ENCODE measurements at regions not wholly inside any gene's neighbourhood (a gene's known extent, or its start where the extent isn't known, plus 50 kb on each side); places are given as distances from the start of the nearest gene placed in this dataset.
A peak's percentile ranks its signal among the peaks of the same experiment; 100 is the strongest.

- intact Hi-C loops (cut with micrococcal nuclease), result no loop called here
- H3K27ac Mint-ChIP-seq, result no peak overlapping the region
- no peaks in the 10 kb centered on the region for H3K9me3 Mint-ChIP-seq
- H3K27me3 Mint-ChIP-seq (ENCODE audit: low read depth), result peaks cover 61% of the 10 kb centered on the region
- no peak for DNase-seq (ENCODE audit: low spot score)
- no peak overlapping the region for H3K4me3 Mint-ChIP-seq (ENCODE audit: low read depth)
- H3K4me1 Mint-ChIP-seq (ENCODE audit: low read depth), result peaks cover 6% of the 10 kb centered on the region
- no peaks in the 10 kb centered on the region for H3K36me3 Mint-ChIP-seq (ENCODE audit: low read depth)
These were observed 143.9 kb upstream of the UMPS start for GRCh38 chr3:124586126-124587052.

- Mint-ChIP-seq H3K9me3 (no peaks in the 10 kb centered on the region), H3K4me1 (ENCODE audit: low read depth) (peaks cover 6% of the 10 kb centered on the region), H3K36me3 (ENCODE audit: low read depth) (no peaks in the 10 kb centered on the region), H3K4me3 (ENCODE audit: low read depth) (no peak overlapping the region), H3K27me3 (ENCODE audit: low read depth) (peaks cover 57% of the 10 kb centered on the region), H3K27ac (no peak overlapping the region)
- intact Hi-C loops (cut with micrococcal nuclease), result no loop called here
- no peak for DNase-seq (ENCODE audit: low spot score)
These were observed 143.2 kb upstream of the UMPS start for GRCh38 chr3:124587053-124587408.

DNA sequence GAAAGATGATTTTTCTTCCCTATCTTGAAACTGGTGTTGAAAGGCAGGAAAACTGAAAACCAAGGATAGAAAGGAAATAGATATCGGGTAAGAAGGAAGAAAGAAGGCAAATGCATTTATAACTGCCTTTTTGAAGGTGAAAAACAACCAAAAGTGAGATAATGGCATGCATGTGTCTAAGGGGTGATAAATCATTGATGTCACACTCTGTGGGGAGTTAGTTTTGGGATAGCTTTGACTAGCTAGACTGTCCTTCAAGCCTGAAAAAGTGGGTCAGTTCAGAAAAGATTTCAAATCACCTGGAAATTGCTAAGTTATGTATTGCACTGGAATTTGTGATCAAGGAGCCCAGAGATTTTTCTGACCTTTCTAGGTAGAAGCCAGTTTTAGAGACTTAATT is 142.2 kb upstream of the UMPS start:
- peaks cover 53% of the 10 kb centered on the region for H3K27me3 Mint-ChIP-seq (ENCODE audit: low read depth)
- H3K4me3 Mint-ChIP-seq (ENCODE audit: low read depth), result no peak overlapping the region
- H3K9me3 Mint-ChIP-seq, result no peaks in the 10 kb centered on the region
- H3K36me3 Mint-ChIP-seq (ENCODE audit: low read depth), result no peaks in the 10 kb centered on the region
- intact Hi-C loops (cut with micrococcal nuclease), result no loop called here
- no peak overlapping the region for H3K27ac Mint-ChIP-seq
- DNase-seq (ENCODE audit: low spot score), result no peak
- H3K4me1 Mint-ChIP-seq (ENCODE audit: low read depth), result peaks cover 14% of the 10 kb centered on the region

DNA sequence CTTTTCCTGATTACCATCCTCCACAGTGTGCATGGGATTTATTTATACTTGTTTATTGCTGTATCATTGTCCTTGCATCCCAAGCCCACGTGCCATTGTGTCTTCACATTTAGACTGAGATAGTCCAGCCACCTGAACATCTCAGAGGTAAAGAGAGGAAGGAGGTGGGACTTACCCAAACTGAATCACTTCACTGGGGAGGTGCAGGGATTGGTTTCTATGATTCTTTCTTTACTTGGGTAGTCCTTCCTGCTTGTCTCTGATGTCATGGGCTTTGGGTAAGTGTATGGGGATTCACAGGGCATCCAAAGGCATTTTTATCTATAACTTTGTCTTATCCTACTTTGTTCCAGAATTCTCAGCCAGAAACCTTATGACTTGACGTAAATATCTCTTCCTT is 141.5 kb upstream of the UMPS start:
- Mint-ChIP-seq H3K36me3 (ENCODE audit: low read depth) (no peaks in the 10 kb centered on the region), H3K4me1 (ENCODE audit: low read depth) (peaks cover 20% of the 10 kb centered on the region), H3K27me3 (ENCODE audit: low read depth) (peaks cover 50% of the 10 kb centered on the region), H3K27ac (no peak overlapping the region), H3K9me3 (no peaks in the 10 kb centered on the region), H3K4me3 (ENCODE audit: low read depth) (no peak overlapping the region)
- intact Hi-C loops (cut with micrococcal nuclease), result no loop called here
- no peak for DNase-seq (ENCODE audit: low spot score)

- Mint-ChIP-seq H3K36me3 (ENCODE audit: low read depth) (no peaks in the 10 kb centered on the region), H3K9me3 (no peaks in the 10 kb centered on the region), H3K27me3 (ENCODE audit: low read depth) (peaks cover 29% of the 10 kb centered on the region), H3K27ac (no peak overlapping the region), H3K4me1 (ENCODE audit: low read depth) (peaks cover 14% of the 10 kb centered on the region), H3K4me3 (ENCODE audit: low read depth) (no peak overlapping the region)
- intact Hi-C loops (cut with micrococcal nuclease), result loop anchor here (5.0 kb wide), 1 partner anchor 46 kb away; no protein-coding TSS in a partner anchor
- DNase-seq (ENCODE audit: low spot score), result no peak
These were observed 138.6 kb upstream of the UMPS start for GRCh38 chr3:124591699-124592098.

DNA sequence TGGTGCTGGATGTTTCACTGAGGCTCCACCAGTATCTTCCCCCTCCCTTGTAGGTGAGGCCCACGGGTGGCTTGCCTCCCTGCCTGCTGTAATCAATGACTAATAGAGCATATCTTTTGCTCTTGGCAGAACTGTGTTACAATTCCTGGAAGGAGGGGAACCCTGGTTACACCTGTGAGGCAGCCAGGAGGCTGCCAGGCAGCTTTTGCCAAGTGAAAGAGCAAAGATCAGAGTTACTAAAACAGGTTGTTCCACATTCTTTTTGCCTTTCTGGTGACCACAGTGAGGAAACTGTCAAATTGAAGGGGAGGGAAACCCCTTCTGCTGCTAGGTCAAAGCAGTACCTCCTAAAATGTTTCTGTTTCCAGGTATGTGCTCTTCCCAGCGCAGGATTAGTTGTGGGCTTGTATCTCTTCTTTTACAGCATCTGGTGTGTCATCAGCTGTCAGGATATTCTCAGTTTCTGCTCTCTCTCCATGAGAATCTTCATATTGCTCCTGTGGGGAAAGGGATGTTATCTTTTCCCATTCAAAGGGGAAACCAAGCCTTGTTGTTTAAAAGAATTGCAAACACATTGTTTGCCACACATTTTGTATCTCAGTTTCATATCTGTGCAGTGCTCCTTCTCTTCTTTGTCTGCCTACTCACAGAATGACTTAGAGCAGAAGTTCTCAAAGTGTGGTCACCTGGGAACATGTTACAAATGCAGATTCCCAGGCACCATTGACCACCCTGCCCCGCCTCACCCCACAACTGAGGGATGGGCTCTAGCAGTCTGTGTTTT is 137.4 kb upstream of the UMPS start:
- Mint-ChIP-seq H3K27me3 (ENCODE audit: low read depth) (peaks cover 20% of the 10 kb centered on the region), H3K36me3 (ENCODE audit: low read depth) (no peaks in the 10 kb centered on the region), H3K9me3 (no peaks in the 10 kb centered on the region), H3K4me1 (ENCODE audit: low read depth) (peaks cover 14% of the 10 kb centered on the region), H3K4me3 (ENCODE audit: low read depth) (no peak overlapping the region), H3K27ac (peak overlapping the region; percentile 16)
- intact Hi-C loops (cut with micrococcal nuclease), result loop anchor here (5.0 kb wide), 1 partner anchor 44 kb away; no protein-coding TSS in a partner anchor
- no peak for DNase-seq (ENCODE audit: low spot score)

GRCh38 chr3:124593442-124593829 is 136.8 kb upstream of the UMPS start:
- DNase-seq (ENCODE audit: low spot score), result no peak
- intact Hi-C loops (cut with micrococcal nuclease), result loop anchor here (5.0 kb wide), 1 partner anchor 44 kb away; no protein-coding TSS in a partner anchor
- Mint-ChIP-seq H3K4me1 (ENCODE audit: low read depth) (peaks cover 14% of the 10 kb centered on the region), H3K4me3 (ENCODE audit: low read depth) (no peak overlapping the region), H3K27ac (no peak overlapping the region), H3K27me3 (ENCODE audit: low read depth) (peaks cover 17% of the 10 kb centered on the region), H3K9me3 (no peaks in the 10 kb centered on the region), H3K36me3 (ENCODE audit: low read depth) (no peaks in the 10 kb centered on the region)

DNA sequence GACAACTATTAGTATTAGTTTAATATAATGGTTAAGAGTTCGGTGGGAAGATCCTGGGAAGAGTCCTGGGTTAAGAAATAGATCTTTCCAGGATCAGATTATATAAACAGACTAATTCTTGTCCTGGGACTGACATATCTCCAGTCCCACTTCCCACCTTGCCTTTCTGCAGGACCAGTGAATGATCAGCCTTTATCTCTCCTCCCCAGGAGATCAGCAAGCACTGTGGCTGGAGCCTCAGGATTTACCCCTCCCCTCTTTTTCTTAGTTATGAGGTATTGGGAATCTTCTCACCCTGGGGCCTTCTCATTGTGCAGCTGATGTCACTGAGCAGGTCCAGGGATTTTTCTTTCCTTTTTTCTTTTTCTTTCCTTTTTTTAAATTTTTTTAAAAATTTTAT is 135.7 kb upstream of the UMPS start:
- no peak overlapping the region for H3K27ac Mint-ChIP-seq
- intact Hi-C loops (cut with micrococcal nuclease), result loop anchor here (5.0 kb wide), 1 partner anchor 43 kb away; no protein-coding TSS in a partner anchor
- no peak overlapping the region for H3K4me3 Mint-ChIP-seq (ENCODE audit: low read depth)
- H3K4me1 Mint-ChIP-seq (ENCODE audit: low read depth), result peaks cover 14% of the 10 kb centered on the region
- DNase-seq (ENCODE audit: low spot score), result no peak
- H3K36me3 Mint-ChIP-seq (ENCODE audit: low read depth), result no peaks in the 10 kb centered on the region
- no peaks in the 10 kb centered on the region for H3K9me3 Mint-ChIP-seq
- peaks cover 15% of the 10 kb centered on the region for H3K27me3 Mint-ChIP-seq (ENCODE audit: low read depth)

GRCh38 chr3:124597273-124597672 is 133.0 kb upstream of the UMPS start:
- no peak for DNase-seq (ENCODE audit: low spot score)
- peaks cover 14% of the 10 kb centered on the region for H3K27me3 Mint-ChIP-seq (ENCODE audit: low read depth)
- H3K4me1 Mint-ChIP-seq (ENCODE audit: low read depth), result peaks cover 14% of the 10 kb centered on the region
- H3K4me3 Mint-ChIP-seq (ENCODE audit: low read depth), result no peak overlapping the region
- intact Hi-C loops (cut with micrococcal nuclease), result no loop called here
- no peaks in the 10 kb centered on the region for H3K9me3 Mint-ChIP-seq
- H3K36me3 Mint-ChIP-seq (ENCODE audit: low read depth), result no peaks in the 10 kb centered on the region
- no peak overlapping the region for H3K27ac Mint-ChIP-seq

- Mint-ChIP-seq H3K36me3 (ENCODE audit: low read depth) (no peaks in the 10 kb centered on the region), H3K4me3 (ENCODE audit: low read depth) (no peak overlapping the region)
These were observed 132.3 kb upstream of the UMPS start for GRCh38 chr3:124597979-124598378.

DNA sequence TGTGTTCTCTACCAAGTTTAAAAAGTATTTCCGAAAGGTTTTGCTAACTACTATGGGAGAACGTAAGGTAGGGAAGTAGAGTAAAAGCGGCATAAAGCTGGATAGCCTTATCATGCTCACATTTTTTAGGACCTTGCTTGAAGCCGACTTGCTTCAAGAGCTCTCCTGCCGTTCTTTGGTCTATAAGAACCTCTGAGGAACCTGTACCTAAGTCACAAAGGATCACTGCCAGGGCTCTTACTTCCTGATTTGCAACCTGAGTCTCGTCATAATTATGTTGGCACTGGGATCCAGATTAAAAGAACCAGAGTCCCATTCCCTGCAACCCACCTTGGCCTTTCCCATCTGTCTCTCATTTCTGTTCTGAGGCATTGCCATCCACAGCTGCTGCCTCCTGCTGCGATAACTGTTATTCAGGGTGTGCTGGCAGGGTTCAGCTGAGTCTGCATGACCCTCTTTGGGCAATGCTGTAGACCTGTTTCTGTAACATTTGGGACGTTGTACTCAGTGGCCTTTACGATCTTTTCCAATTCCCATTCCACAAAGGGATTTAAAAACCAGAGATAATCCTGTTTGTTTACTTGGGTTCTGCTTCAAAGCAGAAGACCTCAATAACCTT is 131.0 kb upstream of the UMPS start:
- Mint-ChIP-seq H3K4me1 (ENCODE audit: low read depth) (no peaks in the 10 kb centered on the region), H3K27me3 (ENCODE audit: low read depth) (peaks cover 11% of the 10 kb centered on the region), H3K27ac (no peak overlapping the region), H3K36me3 (ENCODE audit: low read depth) (no peaks in the 10 kb centered on the region), H3K4me3 (ENCODE audit: low read depth) (no peak overlapping the region), H3K9me3 (no peaks in the 10 kb centered on the region)
- no peak for DNase-seq (ENCODE audit: low spot score)
- intact Hi-C loops (cut with micrococcal nuclease), result no loop called here

More at GRCh38 chr3:124597979-124598378, 132.3 kb upstream of the UMPS start:
- no peak for DNase-seq (ENCODE audit: low spot score)
- Mint-ChIP-seq H3K27me3 (ENCODE audit: low read depth) (peaks cover 12% of the 10 kb centered on the region), H3K27ac (no peak overlapping the region), H3K4me1 (ENCODE audit: low read depth) (peaks cover 7% of the 10 kb centered on the region), H3K9me3 (no peaks in the 10 kb centered on the region)
- intact Hi-C loops (cut with micrococcal nuclease), result no loop called here

GRCh38 chr3:124599779-124600693 is 130.2 kb upstream of the UMPS start:
- intact Hi-C loops (cut with micrococcal nuclease), result no loop called here
- no peaks in the 10 kb centered on the region for H3K36me3 Mint-ChIP-seq (ENCODE audit: low read depth)
- H3K4me1 Mint-ChIP-seq (ENCODE audit: low read depth), result no peaks in the 10 kb centered on the region
- H3K4me3 Mint-ChIP-seq (ENCODE audit: low read depth), result no peak overlapping the region
- DNase-seq (ENCODE audit: low spot score), result no peak
- H3K27ac Mint-ChIP-seq, result no peak overlapping the region
- peaks cover 11% of the 10 kb centered on the region for H3K27me3 Mint-ChIP-seq (ENCODE audit: low read depth)
- H3K9me3 Mint-ChIP-seq, result no peaks in the 10 kb centered on the region

Measured in activated T-helper 2 cell treated with anti-CD3 and anti-CD28 coated beads, Interferon-gamma antibody, Interleukin-2, Interleukin-4, amounts not matched to agents 10 μg/mL and 5 μg/mL and 100 μg/mL, durations not matched to agents 14 hours and 24 hours and 36 hours (primary cell).